A549 (cell line): ENCODE measurements at regions not wholly inside any gene's neighbourhood (a gene's known extent, or its start where the extent isn't known, plus 50 kb on each side); places are given as distances from the start of the nearest gene placed in this dataset.

ENCODE experiments used
- ATAC-seq, 2 experiments: fragments of 200-7000 bp in 1 of 2; fragments of >200 bp in 1 of 2; cut with Nextera tagmentation in 1 of 2; cut with Tn5 transposase in 1 of 2; 3 replicates each; pipeline versions ENCODE4 v1.8.0 to v1.9.1; 2018 to 2020; ENCODE audit warnings: mild to moderate bottlenecking in 1 of 2, moderate library complexity in 1 of 2
- CTCF ChIA-PET: fragments of 300-600 bp; sonication (Branson Sonifier 250); formaldehyde crosslinking; extraction: SDS; loops from one replicate; lab custom pipeline; 2021; ENCODE audit warnings: antibody characterized with exemption, inconsistent platforms; lab: Yijun Ruan, JAX
- POLR2A ChIA-PET: fragments of 350-600 bp; formaldehyde crosslinking; extraction: SDS; loops from one replicate; lab custom pipeline; 2021; ENCODE audit warnings: antibody characterized with exemption, inconsistent platforms; lab: Yijun Ruan, JAX
- DNase-seq, 2 experiments: peaks; one replicate each; pipeline versions ENCODE4 v3.0.0 to v3.0.0-alpha.2; 2011 to 2016; ENCODE audit warnings: low read depth in 1 of 2, low spot score in 1 of 2
- FAIRE-seq: peaks from 2 replicates; lab custom pipeline; 2011; peaks lifted over from hg19 to GRCh38; lab: Jason Lieb, UNC
- H3K27ac ChIP-seq, 2 experiments: fragments of >200 bp; sonication (Bioruptor Twin); formaldehyde crosslinking; 3 replicates each; pipeline ENCODE4 v1.5.1; 2016 to 2017
- H3K4me1 ChIP-seq: fragments of >200 bp; sonication (Bioruptor Twin); formaldehyde crosslinking; 3 replicates; pipeline ENCODE4 v1.6.1; 2016
- H3K4me2 ChIP-seq: fragments of >200 bp; sonication (Bioruptor Twin); formaldehyde crosslinking; 3 replicates; pipeline ENCODE4 v1.6.1; 2016
- H3K4me3 ChIP-seq: fragments of >200 bp; sonication (Bioruptor Twin); formaldehyde crosslinking; 3 replicates; pipeline ENCODE4 v1.5.1; 2016
- H3K9me3 ChIP-seq: fragments of >200 bp; sonication (Bioruptor Twin); formaldehyde crosslinking; 3 replicates; pipeline ENCODE4 v1.6.1; 2016
- CEBPB ChIP-seq, 2 experiments: fragments of >200 bp in 1 of 2; sonication (Bioruptor Twin) in 1 of 2; formaldehyde crosslinking in 1 of 2; IDR thresholded peaks; 2 replicates each; pipeline ENCODE4 v1.6.1; 2012 to 2016
- CHD4 ChIP-seq: fragments of 200-600 bp; sonication (generic); IDR thresholded peaks from 2 replicates; pipeline ENCODE4 v1.6.1; 2016; ENCODE audit warnings: antibody characterized with exemption, mild to moderate bottlenecking, borderline replicate concordance
- EHF ChIP-seq: fragments of 250-450 bp; sonication (Bioruptor Pico); IDR thresholded peaks from 2 replicates; pipeline ENCODE4 v1.5.0; 2020; ENCODE audit warnings: mild to moderate bottlenecking
- ESRRA ChIP-seq: fragments of 150-350 bp; IDR thresholded peaks from 2 replicates; pipeline ENCODE4 v1.6.1; 2014; ENCODE audit warnings: mild to moderate bottlenecking, low read length, borderline replicate concordance
- HDAC2 ChIP-seq: fragments of 200-600 bp; sonication (generic); IDR thresholded peaks from 2 replicates; pipeline ENCODE4 v1.6.1; 2016
- HOXB13 ChIP-seq: fragments of 250-450 bp; sonication (Bioruptor Pico); IDR thresholded peaks from 2 replicates; pipeline ENCODE4 v1.5.0; 2020; ENCODE audit warnings: low read depth, mild to moderate bottlenecking, moderate library complexity
- HOXB5 ChIP-seq: fragments of 250-450 bp; sonication (Bioruptor Pico); IDR thresholded peaks from 2 replicates; pipeline ENCODE4 v1.5.0; 2020; ENCODE audit warnings: mild to moderate bottlenecking, moderate library complexity
- KDM1A ChIP-seq: fragments of 200-600 bp; sonication (generic); IDR thresholded peaks from 2 replicates; pipeline ENCODE4 v1.6.1; 2016; ENCODE audit warnings: low read depth, mild to moderate bottlenecking
- MAZ ChIP-seq: fragments of 150-350 bp; IDR thresholded peaks from 2 replicates; pipeline ENCODE4 v1.6.1; 2014; ENCODE audit warnings: antibody characterized with exemption, low read depth, low read length, borderline replicate concordance
- NFE2L2 ChIP-seq: fragments of 150-350 bp; conservative IDR thresholded peaks from 2 replicates; pipeline ENCODE4 v1.6.1; 2014; ENCODE audit warnings: low read length
- NR3C1 ChIP-seq: fragments of >200 bp; sonication (Bioruptor Twin); formaldehyde crosslinking; IDR thresholded peaks from 3 replicates; pipeline ENCODE4 v1.6.1; 2017
- PHF8 ChIP-seq: fragments of 200-600 bp; sonication (generic); IDR thresholded peaks from 2 replicates; pipeline ENCODE4 v1.6.1; 2016; ENCODE audit warnings: low read depth, mild to moderate bottlenecking, antibody characterized with exemption, moderate library complexity, borderline replicate concordance
- RNF2 ChIP-seq: fragments of 200-600 bp; sonication (generic); IDR thresholded peaks from 2 replicates; pipeline ENCODE4 v1.6.1; 2016; ENCODE audit warnings: low read depth, mild to moderate bottlenecking, antibody characterized with exemption, moderate library complexity, borderline replicate concordance
- SMC3 ChIP-seq: fragments of >200 bp; sonication (Bioruptor Twin); formaldehyde crosslinking; IDR thresholded peaks from 3 replicates; pipeline ENCODE4 v1.6.1; 2018; ENCODE audit warnings: inconsistent platforms
- TFCP2L1 ChIP-seq: fragments of 250-450 bp; sonication (Bioruptor Pico); IDR thresholded peaks from 2 replicates; pipeline ENCODE4 v1.5.0; 2021; ENCODE audit warnings: mild to moderate bottlenecking
- TP53 ChIP-seq: fragments of 250-450 bp; sonication (Bioruptor Pico); IDR thresholded peaks from 2 replicates; pipeline ENCODE4 v1.5.0; 2021; ENCODE audit warnings: mild to moderate bottlenecking, moderate library complexity
- ZNF302 ChIP-seq: fragments of 250-450 bp; sonication (Bioruptor Pico); IDR thresholded peaks from 2 replicates; pipeline ENCODE4 v1.9.0; 2021; ENCODE audit warnings: inconsistent platforms, mild to moderate bottlenecking, moderate library complexity
- WGBS: methylation state at CpG from one replicate; pipeline ENCODE4 v1.1.6; 2017; ENCODE audit errors: missing lambda C conversion rate; 5-methylcytosine and 5-hydroxymethylcytosine counted together
- TF ChIP-seq, protein P1 (sequence below): fragments of 250-450 bp; sonication (Bioruptor Pico); IDR thresholded peaks from 2 replicates; pipeline ENCODE4 v1.5.0; 2021; ENCODE audit warnings: mild to moderate bottlenecking, moderate library complexity, borderline replicate concordance
- TF ChIP-seq, protein P2 (sequence below): IDR thresholded peaks from 2 replicates; pipeline ENCODE4 v1.6.1; 2012; ENCODE audit warnings: low read depth, borderline replicate concordance
- TF ChIP-seq, protein P3 (sequence below): IDR thresholded peaks from 2 replicates; pipeline ENCODE4 v1.6.1; 2012
- TF ChIP-seq, protein P4 (sequence below): IDR thresholded peaks from 2 replicates; pipeline ENCODE4 v1.6.1; 2012
- TF ChIP-seq, protein P5 (sequence below): fragments of 150-350 bp; IDR thresholded peaks from 2 replicates; pipeline ENCODE4 v1.6.1; 2014; ENCODE audit warnings: low read depth, mild to moderate bottlenecking, low read length
- TF ChIP-seq, protein P6 (sequence below): fragments of >200 bp; sonication (Bioruptor Twin); formaldehyde crosslinking; IDR thresholded peaks from 2 replicates; pipeline ENCODE4 v1.6.1; 2016

DNA sequence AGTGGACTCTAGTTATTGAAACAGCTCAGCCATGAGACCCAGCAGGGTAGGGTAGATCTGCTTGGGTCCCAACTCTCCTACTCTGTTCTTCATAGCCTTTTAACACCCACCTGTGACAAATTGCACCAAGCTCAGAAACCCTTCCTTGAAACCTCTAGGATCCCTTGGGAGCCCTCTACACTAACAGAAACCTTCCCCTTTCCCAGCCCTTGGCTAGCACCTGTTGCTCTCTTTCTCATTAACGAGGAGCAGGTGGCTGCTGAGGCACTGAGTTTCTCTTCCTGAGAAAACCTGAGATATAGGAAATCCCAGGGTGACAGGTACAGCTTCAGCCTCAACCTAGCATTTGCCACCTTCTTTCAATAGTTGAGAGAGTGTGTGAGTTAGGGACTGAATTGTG is 88.3 kb upstream of the CLSTN2 start:
- ChIA-PET CTCF (no interaction called here), POLR2A (no interaction called here)
- TF ChIP-seq, protein P1, sequence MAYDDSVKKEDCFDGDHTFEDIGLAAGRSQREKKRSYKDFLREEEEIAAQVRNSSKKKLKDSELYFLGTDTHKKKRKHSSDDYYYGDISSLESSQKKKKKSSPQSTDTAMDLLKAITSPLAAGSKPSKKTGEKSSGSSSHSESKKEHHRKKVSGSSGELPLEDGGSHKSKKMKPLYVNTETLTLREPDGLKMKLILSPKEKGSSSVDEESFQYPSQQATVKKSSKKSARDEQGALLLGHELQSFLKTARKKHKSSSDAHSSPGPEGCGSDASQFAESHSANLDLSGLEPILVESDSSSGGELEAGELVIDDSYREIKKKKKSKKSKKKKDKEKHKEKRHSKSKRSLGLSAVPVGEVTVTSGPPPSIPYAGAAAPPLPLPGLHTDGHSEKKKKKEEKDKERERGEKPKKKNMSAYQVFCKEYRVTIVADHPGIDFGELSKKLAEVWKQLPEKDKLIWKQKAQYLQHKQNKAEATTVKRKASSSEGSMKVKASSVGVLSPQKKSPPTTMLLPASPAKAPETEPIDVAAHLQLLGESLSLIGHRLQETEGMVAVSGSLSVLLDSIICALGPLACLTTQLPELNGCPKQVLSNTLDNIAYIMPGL (CRISPR knock-in tag): no peak
- TF ChIP-seq, protein P2, sequence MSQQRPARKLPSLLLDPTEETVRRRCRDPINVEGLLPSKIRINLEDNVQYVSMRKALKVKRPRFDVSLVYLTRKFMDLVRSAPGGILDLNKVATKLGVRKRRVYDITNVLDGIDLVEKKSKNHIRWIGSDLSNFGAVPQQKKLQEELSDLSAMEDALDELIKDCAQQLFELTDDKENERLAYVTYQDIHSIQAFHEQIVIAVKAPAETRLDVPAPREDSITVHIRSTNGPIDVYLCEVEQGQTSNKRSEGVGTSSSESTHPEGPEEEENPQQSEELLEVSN: no peak
- TF ChIP-seq SMC3 (no peak), PHF8 (no peak), HOXB5 (CRISPR knock-in tag) (no peak), ESRRA (no peak)
- H3K9me3 ChIP-seq: no peaks in the 10 kb centered on the region
- 0% methylated on average over 1 of the region's 1 CpG for WGBS
- no peak overlapping the region for H3K27ac ChIP-seq
- ATAC-seq (no peak), FAIRE-seq (no peak), DNase-seq (no peak)
- no peak overlapping the region for H3K4me2 ChIP-seq
- no peak overlapping the region for H3K4me3 ChIP-seq
- no peaks in the 10 kb centered on the region for H3K4me1 ChIP-seq

DNA sequence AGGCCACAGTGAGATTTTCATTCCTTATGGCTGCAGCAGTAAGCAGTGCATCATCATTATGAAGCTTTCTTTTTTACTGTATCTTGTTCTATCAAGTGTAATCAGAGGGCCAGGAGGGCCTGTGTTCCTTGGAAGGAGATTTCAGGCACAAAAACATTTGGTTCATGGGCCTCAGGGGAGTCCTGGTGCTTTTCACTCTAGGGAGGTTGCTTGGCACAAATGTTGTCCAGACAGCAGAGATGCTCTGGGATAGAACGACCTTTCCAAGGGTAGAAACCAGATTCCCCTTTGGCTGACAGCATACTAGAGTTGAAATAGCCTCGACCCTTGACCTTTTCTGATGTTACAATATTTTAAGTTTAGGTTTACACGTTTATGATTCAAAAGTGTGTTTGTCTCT is 95.3 kb upstream of the CLSTN2 start:
- no peak for TF ChIP-seq NFE2L2
- TF ChIP-seq, protein P3, sequence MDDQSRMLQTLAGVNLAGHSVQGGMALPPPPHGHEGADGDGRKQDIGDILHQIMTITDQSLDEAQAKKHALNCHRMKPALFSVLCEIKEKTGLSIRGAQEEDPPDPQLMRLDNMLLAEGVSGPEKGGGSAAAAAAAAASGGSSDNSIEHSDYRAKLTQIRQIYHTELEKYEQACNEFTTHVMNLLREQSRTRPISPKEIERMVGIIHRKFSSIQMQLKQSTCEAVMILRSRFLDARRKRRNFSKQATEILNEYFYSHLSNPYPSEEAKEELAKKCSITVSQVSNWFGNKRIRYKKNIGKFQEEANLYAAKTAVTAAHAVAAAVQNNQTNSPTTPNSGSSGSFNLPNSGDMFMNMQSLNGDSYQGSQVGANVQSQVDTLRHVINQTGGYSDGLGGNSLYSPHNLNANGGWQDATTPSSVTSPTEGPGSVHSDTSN: no peak
- no peak for TF ChIP-seq MAZ
- TF ChIP-seq KDM1A: no peak
- TF ChIP-seq, protein P2: no peak
- TF ChIP-seq, protein P4, sequence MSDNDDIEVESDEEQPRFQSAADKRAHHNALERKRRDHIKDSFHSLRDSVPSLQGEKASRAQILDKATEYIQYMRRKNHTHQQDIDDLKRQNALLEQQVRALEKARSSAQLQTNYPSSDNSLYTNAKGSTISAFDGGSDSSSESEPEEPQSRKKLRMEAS: no peak
- TF ChIP-seq HOXB13 (CRISPR knock-in tag): no peak
- no peak for TF ChIP-seq ZNF302
- TF ChIP-seq NR3C1: no peak
- FAIRE-seq: no peak
- H3K9me3 ChIP-seq: no peaks in the 10 kb centered on the region
- 0% methylated on average over 3 of the region's 3 CpGs for WGBS
- no peak overlapping the region for H3K4me3 ChIP-seq
- no peaks in the 10 kb centered on the region for H3K4me1 ChIP-seq
- ChIA-PET POLR2A (no interaction called here), CTCF (no interaction called here)
- H3K27ac ChIP-seq: no peak overlapping the region
- no peak overlapping the region for H3K4me2 ChIP-seq
- no peak for ATAC-seq
- no peak for DNase-seq

DNA sequence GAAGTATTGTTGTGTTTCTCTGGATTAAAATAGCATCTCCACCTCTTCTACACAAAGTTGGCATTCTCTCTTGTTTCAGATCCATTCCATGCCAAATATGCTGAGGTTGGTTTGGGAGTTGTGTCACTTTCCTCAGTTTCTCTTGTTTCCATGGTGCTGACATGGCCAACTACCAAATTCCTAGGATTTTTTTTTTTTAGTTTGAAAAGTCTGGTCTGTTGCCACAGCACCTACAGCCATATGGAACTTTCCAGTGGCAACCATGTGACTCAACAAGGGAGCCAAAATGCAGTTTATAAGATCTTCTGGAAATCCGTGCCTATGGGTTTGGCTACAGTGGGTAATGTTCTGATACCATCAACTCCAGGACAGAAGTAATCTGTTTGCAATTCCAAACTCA is 96.0 kb upstream of the CLSTN2 start:
- WGBS: 13% methylated on average over 1 of the region's 1 CpG
- Histone ChIP-seq H3K4me2 (no peak overlapping the region), H3K9me3 (no peaks in the 10 kb centered on the region), H3K27ac (no peak overlapping the region), H3K4me3 (no peak overlapping the region), H3K4me1 (no peaks in the 10 kb centered on the region)
- TF ChIP-seq, protein P5, sequence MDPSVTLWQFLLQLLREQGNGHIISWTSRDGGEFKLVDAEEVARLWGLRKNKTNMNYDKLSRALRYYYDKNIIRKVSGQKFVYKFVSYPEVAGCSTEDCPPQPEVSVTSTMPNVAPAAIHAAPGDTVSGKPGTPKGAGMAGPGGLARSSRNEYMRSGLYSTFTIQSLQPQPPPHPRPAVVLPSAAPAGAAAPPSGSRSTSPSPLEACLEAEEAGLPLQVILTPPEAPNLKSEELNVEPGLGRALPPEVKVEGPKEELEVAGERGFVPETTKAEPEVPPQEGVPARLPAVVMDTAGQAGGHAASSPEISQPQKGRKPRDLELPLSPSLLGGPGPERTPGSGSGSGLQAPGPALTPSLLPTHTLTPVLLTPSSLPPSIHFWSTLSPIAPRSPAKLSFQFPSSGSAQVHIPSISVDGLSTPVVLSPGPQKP: no peak
- no peak for TF ChIP-seq HDAC2
- TF ChIP-seq CHD4: no peak
- no peak for TF ChIP-seq TP53 (CRISPR knock-in tag)
- no peak for TF ChIP-seq KDM1A
- TF ChIP-seq, protein P6, sequence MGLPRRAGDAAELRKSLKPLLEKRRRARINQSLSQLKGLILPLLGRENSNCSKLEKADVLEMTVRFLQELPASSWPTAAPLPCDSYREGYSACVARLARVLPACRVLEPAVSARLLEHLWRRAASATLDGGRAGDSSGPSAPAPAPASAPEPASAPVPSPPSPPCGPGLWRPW: no peak
- TF ChIP-seq, protein P2: no peak
- no peak for TF ChIP-seq EHF (CRISPR knock-in tag)
- no peak for TF ChIP-seq ESRRA
- no peak for TF ChIP-seq HOXB13 (CRISPR knock-in tag)
- TF ChIP-seq TFCP2L1 (CRISPR knock-in tag): no peak
- no peak for TF ChIP-seq CEBPB (IDR thresholded peaks at IDR 0.05)
- TF ChIP-seq RNF2: no peak
- no peak for DNase-seq
- ATAC-seq: no peak
- ChIA-PET POLR2A (no interaction called here), CTCF (no interaction called here)
- no peak for FAIRE-seq
